ENCODE measurements at regions not wholly inside any gene's neighbourhood (a gene's known extent, or its start where the extent isn't known, plus 50 kb on each side); places are given as distances from the start of the nearest gene placed in this dataset.

DNA sequence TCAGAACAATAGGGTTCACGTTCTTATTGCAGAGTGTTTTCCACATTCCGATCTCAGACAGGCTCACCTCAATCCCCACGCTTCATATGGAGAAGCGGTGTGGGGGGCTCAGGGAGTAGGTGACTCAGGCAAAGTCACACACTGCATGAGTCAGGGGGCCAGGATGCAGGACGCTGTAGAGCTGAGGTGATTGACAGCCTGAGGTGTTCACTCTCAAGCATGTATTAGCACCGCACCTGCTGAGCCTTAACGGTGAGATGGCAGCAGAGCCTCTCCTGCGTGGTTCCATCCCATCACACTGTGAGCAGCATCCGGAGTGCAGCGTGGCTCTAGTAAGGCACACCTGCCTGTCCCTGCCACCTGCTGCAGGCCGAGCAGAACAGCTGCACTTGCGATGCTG lies 194.0 kb downstream of the IRX2 start:
- no peak for TF ChIP-seq POLR2A (IDR thresholded peaks at IDR 0.05)
- TF ChIP-seq, protein P1, sequence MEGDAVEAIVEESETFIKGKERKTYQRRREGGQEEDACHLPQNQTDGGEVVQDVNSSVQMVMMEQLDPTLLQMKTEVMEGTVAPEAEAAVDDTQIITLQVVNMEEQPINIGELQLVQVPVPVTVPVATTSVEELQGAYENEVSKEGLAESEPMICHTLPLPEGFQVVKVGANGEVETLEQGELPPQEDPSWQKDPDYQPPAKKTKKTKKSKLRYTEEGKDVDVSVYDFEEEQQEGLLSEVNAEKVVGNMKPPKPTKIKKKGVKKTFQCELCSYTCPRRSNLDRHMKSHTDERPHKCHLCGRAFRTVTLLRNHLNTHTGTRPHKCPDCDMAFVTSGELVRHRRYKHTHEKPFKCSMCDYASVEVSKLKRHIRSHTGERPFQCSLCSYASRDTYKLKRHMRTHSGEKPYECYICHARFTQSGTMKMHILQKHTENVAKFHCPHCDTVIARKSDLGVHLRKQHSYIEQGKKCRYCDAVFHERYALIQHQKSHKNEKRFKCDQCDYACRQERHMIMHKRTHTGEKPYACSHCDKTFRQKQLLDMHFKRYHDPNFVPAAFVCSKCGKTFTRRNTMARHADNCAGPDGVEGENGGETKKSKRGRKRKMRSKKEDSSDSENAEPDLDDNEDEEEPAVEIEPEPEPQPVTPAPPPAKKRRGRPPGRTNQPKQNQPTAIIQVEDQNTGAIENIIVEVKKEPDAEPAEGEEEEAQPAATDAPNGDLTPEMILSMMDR (IDR thresholded peaks at IDR 0.05): no peak
- no peak for TF ChIP-seq EP300 (IDR thresholded peaks at IDR 0.05)
